GM19463 (cell line): ENCODE measurements at regions not wholly inside any gene's neighbourhood (a gene's known extent, or its start where the extent isn't known, plus 50 kb on each side); places are given as distances from the start of the nearest gene placed in this dataset.

Experiments used
- ATAC-seq: cut with Tn5 transposase; IDR thresholded peaks from one replicate; pipeline ENCODE4 v1.9.1; 2021; ENCODE audit warnings: mild to moderate bottlenecking, moderate library complexity; ENCODE audit not compliant: unreplicated experiment

DNA sequence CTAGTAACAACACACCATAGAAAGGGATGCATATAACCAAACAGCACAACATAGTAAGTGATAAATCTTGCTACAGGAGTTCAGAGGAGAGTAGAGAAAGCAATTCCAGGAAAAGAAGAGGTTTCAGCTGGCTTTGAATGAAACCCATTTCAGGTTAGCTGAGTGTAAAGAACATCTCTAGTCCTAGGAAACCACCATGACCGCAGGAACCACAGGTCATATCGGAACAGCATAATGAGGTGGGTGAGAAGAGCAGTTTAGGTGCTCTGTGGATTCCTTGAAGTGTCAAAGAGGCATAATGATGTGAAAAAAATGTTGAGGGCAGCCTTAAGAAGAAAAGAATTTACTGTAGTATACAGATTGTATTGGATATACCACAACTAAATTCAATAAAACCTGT lies 507.5 kb downstream of the MTRR start:
- ATAC-seq, result no peak

DNA sequence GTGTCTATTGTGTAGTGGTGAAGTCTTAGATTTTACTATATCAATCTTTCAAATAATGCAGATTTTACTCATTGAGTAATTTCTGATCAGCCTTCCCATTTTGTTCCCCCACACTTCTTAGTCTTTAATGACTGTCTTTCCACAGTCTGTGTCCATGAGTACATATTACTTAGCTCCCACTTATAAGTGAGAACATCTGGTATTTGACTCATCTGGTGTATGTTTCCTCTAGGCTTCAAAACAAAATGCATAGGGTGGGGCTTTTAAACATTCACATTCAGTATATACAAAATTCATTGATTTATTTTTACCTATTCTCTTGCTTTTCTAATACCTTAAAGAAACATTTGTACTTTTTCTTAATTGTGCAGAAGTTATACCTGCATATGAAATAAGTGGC lies 513.0 kb downstream of the MTRR start:
- ATAC-seq, result no peak

DNA sequence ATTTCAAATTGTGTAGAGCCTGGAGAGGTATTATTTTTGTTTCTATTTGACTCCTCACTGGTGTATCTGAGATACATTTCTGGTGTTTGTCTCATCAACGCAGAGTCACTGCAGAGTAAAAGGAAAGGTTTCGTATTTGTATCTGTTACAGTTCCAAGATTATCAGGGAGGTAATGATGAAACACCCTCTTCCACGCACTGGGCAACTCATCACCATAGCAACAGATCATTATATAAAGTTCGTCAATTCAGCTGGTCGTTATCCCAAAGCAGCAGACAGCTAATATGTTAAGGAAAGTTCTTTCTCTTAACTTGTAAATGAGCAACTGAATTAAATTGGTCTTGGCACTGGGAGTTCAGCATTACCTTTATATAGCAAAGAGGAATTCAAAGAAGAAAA lies 513.5 kb downstream of the MTRR start:
- ATAC-seq, result no peak

DNA sequence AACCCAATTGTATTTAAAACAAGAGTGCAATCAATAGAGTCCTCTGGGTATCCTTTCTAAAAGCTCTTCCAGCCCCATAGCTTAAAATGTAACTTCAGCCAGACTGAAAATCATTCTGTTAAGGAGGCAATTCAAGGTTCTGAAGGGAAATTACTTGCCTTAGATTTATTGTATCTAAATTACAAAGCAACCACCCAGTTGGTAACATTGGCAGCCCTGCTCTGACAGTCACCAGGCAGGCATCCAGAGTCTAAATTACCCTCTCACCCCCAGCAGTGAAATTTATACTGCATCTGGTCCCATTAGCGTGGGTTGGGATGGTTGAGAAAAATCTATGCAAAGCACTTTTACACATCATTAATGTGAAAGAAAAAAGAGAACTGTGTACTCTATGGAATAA lies 514.7 kb downstream of the MTRR start:
- no peak for ATAC-seq

DNA sequence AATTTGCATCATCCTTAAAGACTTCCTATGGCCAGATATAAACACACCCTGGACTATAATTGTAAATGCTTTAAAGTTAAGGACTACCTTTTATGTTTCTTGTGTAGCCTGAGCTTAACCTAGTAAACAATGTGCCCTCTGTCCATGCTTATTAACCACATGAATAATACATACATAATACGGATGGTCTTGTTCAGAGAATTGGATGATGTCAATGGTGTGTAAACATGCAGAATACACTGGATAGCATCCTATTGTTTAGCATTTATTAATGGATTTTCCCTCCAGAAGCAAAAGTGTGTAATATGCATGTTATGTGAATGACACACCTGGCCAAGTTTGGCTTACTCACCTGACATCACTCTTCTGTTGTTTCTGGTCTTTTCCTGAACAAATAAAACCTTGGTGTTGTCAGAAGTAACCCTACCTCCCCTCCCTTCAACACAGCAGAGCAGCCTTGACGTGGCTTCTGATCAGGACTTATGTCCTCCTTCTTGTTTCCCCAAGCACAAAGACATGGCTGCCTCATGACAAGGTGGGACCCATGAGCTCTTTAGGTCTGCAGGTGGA lies 517.9 kb downstream of the MTRR start:
- ATAC-seq, result no peak

DNA sequence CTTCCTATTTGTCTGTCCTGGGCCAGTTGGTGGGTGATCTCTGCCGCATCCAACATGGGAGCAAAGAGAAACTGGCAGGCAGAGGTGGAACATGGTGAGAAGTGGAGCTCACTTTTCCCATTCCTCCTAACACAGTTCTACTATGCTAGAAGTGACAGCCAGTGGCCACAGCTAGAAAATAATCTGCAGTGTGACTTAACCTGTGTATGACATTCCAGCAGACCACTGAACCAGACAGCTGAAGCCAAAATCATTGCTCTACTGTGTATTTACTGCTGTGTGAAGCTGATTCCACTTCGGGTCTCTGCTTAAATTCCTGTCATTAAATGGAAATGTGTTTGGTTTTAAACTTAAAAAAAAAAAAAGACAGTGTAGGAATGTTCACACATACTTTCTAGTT lies 523.0 kb downstream of the MTRR start:
- ATAC-seq, result no peak

DNA sequence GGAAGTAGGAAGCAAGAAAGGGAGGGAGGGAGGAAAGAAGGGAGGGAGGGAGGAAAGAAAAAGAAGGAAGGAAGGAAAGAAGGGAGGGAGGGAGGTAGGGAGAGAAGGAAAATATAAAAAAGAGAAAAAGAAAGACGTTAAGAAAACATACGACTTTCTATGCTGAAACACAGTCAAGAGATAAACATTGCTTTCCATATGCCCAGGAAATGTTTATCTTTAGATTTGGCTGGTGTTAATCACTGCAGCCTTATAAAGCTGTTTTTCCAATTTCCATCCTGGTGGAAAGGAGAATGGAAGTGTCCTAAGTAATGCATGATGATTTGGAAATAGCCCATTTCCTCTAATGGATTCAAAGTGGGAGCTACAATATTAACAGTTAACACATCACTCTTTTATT lies 524.3 kb downstream of the MTRR start:
- ATAC-seq, result no peak

DNA sequence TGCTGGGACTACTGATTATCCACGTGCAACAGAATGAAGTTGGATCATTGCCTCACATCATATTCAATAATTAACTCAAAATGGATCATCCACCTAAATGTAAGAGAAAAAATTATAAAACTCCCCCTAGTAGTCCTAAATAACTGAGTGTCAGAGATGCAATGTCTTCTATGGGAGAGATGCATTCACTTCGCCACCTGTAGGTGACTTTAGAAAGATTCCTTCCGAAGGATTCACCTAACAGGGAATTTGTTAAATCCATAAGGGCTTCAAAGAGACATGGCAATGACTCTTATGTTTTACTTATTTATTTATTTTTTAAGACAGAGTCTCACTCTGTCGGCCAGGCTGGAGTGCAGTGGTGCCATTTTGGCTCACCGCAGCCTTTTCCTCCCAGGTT lies 526.0 kb downstream of the MTRR start:
- no peak for ATAC-seq

DNA sequence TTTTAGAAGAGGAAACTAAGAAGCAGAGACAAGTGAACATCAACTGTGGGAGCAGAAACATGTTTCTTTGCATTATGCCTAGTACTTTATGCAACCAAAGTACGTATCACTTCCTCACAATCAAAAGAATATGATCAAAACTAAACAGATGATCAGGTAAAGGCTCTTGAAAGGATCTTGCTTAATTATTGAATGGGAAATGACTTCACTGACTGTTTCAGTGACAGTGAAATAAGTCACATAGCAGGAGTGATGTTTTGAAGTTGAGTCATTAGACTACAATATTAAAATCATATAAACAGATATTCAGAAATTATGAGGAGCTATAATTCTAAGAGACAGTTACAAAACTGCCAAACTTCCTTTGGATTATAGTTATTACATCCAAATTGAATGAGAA lies 527.3 kb downstream of the MTRR start:
- no peak for ATAC-seq

DNA sequence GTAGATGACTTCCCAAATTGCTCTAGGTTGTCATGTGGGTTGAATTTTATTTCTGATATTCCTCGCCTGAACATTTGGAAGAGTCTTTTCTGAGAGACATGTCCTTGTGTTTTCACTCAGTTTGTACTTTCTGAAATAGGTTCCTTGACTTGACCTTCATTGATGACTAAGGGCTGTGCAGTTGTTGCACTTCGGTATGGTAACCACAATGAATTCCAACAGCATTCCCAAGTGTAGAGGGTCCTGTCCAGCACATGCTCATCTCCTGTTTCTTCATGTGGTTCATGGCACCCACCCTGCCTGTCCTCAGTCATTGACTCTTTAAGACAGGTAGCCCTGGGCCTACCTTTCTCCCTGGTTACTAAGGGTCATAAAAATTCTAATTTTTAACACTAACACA lies 527.8 kb downstream of the MTRR start:
- no peak for ATAC-seq

DNA sequence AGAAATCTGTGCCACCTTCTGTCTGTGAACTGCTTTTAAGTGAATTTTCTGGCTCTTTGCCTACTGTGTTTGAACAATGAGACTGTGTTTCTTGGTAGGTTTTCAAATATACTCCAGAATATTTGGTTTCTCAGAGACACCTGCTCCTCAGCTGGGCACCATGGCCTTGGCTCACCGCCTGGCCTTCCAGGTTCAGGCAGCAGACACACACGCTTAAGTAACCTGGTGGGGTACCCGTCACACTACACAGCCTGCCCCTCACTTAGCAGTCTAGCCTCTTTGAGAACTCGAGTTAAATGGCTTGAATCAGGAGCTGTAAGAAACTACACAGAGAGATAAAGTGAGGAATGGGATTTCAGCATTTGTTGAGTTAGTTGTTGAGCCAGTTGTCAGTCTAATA lies 530.5 kb downstream of the MTRR start:
- ATAC-seq, result no peak

DNA sequence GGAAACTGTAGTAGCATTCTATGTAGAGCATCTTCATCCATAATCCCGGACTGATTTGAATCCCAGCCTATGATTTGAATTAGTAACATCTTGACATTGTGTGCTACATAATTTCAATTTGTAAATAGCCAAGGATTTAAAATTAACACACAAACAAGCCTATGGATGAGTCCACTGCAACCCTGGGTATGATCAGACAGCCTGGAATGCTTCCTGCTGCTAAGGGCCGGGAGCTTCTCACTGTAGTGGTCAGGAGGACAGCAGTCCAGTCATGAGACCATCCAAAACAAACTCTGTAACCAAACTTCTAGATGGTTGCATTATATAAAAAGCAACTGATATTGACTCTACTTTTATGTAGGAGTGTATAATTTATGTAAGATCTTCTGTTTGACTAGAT lies 539.3 kb downstream of the MTRR start:
- no peak for ATAC-seq

DNA sequence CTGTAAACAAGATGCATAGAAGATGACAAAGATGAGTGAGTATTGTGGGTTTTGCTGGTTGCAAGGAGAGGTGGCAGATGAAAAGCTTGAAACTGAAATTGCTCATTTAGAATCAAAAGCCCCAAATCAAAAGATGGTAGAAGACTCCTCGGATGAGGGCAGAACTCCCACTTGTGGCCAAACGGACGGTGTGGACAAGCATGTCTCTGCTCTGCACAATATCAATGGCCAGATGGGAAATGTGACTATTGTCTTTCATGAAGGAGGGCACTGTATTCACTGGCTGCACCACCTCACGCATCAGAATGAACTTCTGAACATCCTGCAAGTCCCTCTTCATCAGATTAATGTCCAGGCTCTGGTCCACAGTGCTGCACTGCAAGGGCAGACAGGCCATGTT lies 541.7 kb downstream of the MTRR start:
- ATAC-seq, result no peak

DNA sequence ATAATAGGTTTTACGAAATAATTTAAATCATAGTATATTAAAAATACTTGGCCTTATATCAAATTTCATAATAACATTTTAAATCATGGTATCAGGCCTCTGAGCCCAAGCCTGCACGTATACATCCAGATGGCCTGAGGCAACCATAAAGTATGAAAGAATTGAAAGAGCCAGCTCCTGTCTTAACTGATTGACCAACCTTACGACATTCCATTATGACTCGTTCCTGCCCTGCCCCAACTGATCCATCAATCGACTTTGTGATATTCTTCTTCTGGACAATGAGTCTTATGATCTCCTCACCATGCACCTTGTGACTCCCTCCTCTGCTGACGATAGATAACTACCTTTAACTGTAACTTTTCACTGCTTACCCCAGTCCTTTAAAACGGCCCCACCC lies 545.0 kb downstream of the MTRR start:
- no peak for ATAC-seq

DNA sequence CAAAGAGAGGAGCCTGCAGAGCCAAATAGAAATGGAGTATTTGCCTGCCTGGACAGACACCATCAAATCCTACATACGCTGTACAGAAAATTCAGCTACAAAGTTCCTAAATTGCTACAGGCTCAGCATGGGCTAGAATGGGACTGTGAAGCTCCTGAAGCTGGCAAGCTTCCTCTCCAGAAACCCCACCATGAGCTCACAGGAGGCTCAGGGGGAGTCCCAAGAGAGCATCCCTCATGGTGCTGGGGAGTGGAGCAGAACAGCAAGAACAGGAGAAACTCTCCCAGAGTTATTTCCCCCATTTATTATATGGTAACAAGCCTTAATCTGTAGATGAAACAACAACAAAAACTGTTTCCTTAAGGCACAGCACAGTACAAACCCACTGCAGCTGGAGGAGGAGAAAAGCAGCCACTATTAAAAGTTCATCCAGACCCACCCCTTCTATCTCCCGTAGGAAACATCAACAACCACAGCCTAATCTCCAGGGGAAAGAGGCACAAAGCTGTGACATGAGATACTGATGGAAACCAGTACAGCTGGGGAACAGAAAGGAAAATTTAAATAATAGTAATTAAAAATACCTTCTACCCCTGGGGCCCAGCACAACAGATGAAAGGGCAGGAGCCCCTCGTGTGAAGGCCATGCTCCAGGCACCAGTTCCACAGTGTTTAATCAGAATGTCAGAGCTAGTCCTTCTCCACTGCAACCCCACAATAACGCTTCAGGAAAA lies 548.5 kb downstream of the MTRR start:
- no peak for ATAC-seq

DNA sequence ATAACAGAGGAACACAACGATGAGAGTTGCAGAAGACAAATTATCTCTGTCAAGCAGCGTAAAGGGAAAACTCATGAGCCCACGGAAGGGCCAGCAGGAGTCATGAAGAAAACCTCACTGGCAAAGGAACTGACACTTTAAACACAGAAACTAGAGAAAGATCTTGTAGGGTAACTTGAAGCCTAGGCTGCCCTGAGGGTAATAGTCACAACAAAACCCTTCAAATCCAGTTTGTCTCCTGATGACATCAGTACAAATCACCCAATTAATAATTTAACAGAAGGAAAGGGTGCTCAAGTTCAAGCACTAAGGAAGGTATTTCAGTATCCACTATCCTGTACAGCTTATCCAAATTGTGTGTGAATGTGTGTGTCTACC lies 549.1 kb downstream of the MTRR start:
- no peak for ATAC-seq

DNA sequence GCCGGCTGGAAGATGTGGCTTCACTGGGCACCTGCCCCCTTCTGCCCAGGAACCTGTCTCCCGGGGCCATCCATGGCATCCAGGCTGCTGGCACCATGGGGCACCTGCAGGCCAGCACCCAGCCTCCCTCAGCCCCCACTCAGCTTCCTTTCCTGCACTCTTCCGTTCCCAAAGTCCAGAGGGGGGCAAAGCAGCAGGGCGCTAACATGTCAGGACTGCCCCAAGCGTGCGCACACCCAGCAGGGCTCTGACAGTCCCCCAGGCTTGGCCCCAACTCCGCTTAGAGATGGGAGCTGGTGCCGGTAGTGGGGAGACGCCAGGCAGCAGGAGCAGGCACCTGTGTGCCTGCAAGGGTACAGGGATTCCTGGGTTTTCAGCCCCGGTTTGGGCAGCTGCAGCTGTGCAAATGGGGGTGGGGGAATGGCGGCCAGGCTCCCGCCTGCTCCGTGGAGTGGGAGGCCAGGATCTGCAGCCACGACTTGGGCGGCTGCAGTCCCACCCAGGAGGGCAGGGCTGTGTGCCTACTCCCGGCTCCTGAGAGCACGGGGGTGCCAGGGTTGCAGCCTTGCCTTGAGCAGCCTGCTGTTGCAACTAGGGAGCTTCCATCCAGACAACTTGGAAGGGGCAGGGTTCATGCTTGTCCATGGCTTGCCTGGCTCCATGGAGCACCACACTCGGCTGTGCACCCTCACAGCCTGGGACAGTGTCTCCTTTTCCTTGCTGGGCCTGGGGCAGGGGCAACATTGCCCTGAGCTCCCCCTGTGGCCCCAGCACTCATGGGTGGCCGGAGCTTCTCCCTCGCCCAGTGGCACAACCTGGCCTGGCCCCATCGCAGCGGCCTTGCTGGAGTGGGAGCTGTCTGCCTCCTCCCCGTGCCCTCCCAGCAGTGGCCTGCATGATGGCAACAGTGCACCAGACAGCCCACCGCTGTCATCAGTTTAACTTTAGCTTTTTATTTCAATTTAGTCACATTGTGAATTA lies 561.1 kb downstream of the MTRR start:
- ATAC-seq, result no peak

DNA sequence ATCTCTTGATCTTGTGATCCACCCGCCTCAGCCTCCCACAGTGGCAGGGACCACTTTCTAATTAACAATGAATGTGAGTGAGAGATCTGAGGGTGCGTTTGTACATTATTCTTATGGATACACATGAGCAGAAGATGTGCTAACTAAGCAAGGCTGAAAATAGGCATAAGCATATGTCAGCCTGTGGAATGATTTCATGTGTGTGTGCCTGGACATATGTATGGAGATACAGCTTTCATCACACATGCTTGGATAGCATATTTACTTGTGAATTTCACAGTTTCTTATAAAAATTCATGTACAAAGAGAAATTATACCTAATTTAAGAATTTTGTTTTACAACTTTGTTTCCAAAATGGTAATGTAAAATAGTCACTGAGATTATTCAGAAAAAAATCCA lies 565.6 kb downstream of the MTRR start:
- no peak for ATAC-seq

DNA sequence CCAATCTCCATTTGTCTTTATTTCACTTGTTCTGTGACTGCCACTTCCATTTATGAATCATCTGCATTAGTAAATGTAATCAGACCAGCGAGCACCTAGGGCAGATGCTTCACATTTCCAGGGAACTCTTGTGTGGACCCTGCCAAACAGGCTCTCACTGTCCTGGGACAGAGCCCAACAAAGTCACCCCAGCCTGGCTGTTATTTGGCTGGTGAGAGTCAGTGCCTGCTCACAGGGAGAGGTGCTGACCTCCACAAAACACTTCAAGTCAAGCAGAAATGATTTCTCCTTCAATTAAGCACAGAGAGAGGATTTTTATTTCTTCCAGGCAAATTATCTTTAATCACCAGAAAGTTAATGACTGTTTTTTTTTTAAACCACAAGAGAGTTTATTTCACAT lies 568.0 kb downstream of the MTRR start:
- no peak for ATAC-seq

DNA sequence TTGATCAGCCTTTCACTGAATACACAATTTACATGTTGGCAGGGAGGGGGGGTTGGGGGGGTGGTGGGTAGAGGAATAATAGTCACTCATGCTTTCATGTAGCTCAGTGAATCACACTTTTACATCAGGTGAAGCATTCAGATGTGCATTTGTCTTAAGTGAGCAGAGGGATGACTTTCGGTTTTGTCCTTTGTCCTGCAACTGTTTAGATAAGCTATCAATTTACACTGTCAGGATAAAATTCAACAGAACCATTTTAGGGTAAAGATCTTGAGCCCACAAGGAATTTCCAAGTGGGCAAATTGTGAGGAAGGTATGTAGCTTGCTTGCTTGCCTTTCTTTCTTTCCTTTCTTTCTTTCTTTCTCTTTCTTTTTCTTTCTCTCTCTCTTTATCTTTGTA lies 576.2 kb downstream of the MTRR start:
- no peak for ATAC-seq

DNA sequence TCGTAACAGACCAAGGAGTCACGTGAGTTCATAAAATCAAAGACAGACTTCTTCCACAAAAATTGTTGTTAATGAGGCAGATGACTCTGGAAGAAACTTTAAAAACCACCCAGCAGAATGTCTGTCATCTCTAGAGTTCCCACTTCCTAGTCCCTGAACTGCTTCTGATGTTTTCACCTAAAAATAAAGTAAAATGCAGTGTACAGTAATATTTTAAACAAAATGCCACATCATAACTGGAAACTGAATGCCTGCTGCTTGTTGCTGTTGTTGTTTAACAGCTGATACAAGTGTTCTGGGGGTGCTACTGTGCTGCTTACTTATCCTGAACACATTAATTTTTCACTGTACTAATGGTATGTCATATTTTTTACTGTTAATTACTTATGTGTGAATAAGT lies 577.2 kb downstream of the MTRR start:
- no peak for ATAC-seq

DNA sequence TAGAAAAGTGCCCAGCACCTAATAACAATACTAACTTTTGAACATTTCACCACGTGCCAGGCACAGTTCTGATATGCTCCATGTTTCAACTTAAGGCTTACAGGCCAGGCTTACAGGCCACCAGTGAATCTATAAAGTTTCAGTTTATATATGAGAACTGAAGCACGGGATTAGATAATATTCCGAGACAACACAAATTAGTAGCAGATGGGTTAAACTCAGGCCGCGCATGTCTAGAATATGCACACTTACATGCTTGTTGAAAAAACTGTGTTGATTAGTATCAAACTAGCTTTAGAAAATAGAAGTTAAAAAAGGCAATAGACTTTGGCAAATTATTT lies 587.9 kb downstream of the MTRR start:
- ATAC-seq, result no peak
